HL-60 (cell line): ENCODE measurements at regions not wholly inside any gene's neighbourhood (a gene's known extent, or its start where the extent isn't known, plus 50 kb on each side); places are given as distances from the start of the nearest gene placed in this dataset.

Experiments used
- DNase-seq, 2 experiments: peaks; one replicate each; pipeline ENCODE4 v3.0.0-alpha.2; 2010 to 2020; ENCODE audit warnings: low read depth in 1 of 2, low spot score in 1 of 2
- H3K27ac ChIP-seq: fragments of 250-450 bp; sonication (Bioruptor Pico); replicated peaks from 2 replicates; pipeline ENCODE4 v1.5.1; 2020; ENCODE audit warnings: mild to moderate bottlenecking, moderate library complexity
- H3K27me3 ChIP-seq: fragments of 250-450 bp; sonication (Bioruptor Pico); 2 replicates; pipeline ENCODE4 v1.5.1; 2021; ENCODE audit warnings: mild to moderate bottlenecking, moderate library complexity; ENCODE audit not compliant: insufficient read depth, poor library complexity, severe bottlenecking
- H3K4me3 ChIP-seq: replicated peaks from 2 replicates; pipeline ENCODE4 v1.5.1; 2011; ENCODE audit warnings: mild to moderate bottlenecking, control low read depth, low read length; ENCODE audit not compliant: insufficient read depth
- CTCF ChIP-seq: IDR thresholded peaks from one replicate; pipeline ENCODE4 v1.5.1; 2011; ENCODE audit warnings: low read length, control low read depth, inconsistent platforms; ENCODE audit not compliant: insufficient read depth
- GABPA ChIP-seq: IDR thresholded peaks from 2 replicates; pipeline ENCODE4 v1.6.1; 2012; ENCODE audit warnings: low read depth
- POLR2AphosphoS5 ChIP-seq: IDR thresholded peaks from 2 replicates; pipeline ENCODE4 v1.6.1; 2012; ENCODE audit warnings: low read depth
- REST ChIP-seq: IDR thresholded peaks from 2 replicates; pipeline ENCODE4 v1.6.1; 2012; ENCODE audit warnings: low read depth; ENCODE audit not compliant: insufficient replicate concordance
- SPI1 ChIP-seq: IDR thresholded peaks from 2 replicates; pipeline ENCODE4 v1.6.1; 2012; ENCODE audit warnings: low read depth, mild to moderate bottlenecking, borderline replicate concordance

- Histone ChIP-seq H3K4me3 (no peak overlapping the region), H3K27ac (no peak overlapping the region), H3K27me3 (no peaks in the 10 kb centered on the region)
- DNase-seq, result no peak
- no peak for TF ChIP-seq GABPA
- no peak for TF ChIP-seq SPI1
- no peak for TF ChIP-seq CTCF
- no peak for TF ChIP-seq POLR2AphosphoS5
- TF ChIP-seq REST, result no peak
These were observed 765.1 kb upstream of the POM121L12 start for GRCh38 chr7:52270301-52270700.

DNA sequence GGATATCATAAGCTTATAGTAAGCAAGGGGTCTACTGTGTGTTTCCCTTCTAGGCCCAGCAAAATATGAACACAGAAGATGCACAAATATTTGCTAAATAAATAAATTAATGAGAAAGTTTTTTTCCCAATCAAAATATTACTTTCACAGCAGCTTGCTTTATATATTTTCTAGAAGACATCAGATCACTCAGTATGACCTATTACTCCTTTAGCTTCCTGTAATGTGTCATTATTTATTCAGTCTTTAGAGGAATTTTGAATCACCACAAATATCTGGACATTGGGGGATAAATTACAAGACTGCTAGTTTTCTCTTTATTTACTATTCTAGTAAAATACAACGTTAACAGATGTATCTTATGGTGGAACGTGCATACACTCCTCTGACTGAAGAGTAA, 765.8 kb upstream of the POM121L12 start:
- no peak for DNase-seq
- Histone ChIP-seq H3K27ac (no peak overlapping the region), H3K4me3 (no peak overlapping the region), H3K27me3 (no peaks in the 10 kb centered on the region)
- TF ChIP-seq REST, result no peak
- TF ChIP-seq SPI1, result no peak

GRCh38 chr7:52261057-52261456, 774.4 kb upstream of the POM121L12 start:
- Histone ChIP-seq H3K27ac (no peak overlapping the region), H3K27me3 (no peaks in the 10 kb centered on the region), H3K4me3 (no peak overlapping the region)
- TF ChIP-seq CTCF (no peak), REST (no peak), POLR2AphosphoS5 (no peak), GABPA (no peak), SPI1 (no peak)
- DNase-seq, result no peak

DNA sequence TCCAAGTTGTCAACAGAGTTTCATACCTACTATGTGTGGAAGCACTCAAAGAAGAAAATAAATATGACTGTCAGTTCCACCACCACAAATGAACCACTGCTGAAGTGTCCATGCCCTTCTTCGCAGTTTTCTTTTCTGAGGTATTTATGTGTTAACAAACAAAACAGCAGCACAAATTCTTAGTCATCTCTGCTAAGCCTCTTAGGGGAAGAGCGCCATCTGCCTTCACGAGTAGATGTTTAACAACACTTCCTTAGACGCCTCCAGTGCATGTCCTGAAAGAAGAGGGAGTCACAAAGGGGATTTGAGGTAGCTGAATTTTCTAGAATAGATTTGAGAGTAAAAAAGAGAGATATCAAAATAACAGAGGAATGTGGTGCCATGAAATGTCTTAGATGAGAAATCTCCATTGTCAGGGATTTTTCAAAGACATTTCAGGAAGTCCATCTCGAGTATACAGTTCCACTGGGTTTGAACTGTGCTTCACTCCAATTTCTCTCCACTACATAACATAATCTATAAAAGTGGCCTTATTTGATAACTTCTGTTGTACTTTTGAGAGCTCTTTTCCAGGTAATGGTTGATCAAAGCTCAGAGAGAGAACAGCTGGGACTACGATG, 775.3 kb upstream of the POM121L12 start:
- Histone ChIP-seq H3K4me3 (no peak overlapping the region), H3K27ac (no peak overlapping the region), H3K27me3 (no peaks in the 10 kb centered on the region)
- DNase-seq, result no peak
- TF ChIP-seq CTCF (no peak), POLR2AphosphoS5 (no peak), SPI1 (no peak), GABPA (no peak), REST (no peak)
